ENCODE measurements at regions not wholly inside any gene's neighbourhood (a gene's known extent, or its start where the extent isn't known, plus 50 kb on each side); places are given as distances from the start of the nearest gene placed in this dataset.

DNA sequence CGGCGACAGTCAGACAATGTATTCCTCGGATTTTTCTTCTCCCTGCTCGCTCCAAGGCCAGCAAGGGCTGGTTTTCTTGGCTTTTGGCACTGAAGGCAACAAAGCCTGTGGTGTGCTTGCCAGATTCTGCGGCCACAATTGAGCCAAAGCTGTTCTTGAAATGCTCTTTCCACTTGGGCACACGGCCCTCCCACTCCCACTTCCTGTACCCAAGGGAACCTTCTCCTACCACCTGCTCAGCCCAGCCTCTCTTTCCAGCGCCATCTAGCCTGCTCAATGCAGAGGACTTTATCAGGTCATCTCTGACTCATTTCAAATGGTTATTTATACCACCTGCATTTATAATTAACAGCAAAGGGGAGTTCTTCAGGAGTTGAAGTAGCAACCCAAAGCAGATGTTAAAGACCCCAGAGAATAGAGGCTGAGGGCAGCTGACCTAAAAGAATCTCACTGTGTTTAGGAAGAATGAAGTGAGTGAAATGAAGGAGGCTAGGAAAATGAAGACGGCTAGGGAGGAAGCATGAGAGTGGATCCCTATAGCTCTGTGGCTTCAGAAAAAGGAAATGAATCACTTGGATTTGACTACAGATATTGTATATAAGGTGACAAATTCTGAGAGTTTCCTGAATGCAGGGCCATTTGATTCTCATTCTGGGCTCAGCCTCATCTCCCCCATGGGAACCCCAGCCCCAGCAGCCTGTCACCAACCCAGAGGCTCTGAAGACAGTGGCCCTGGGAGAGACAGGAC is 439.0 kb downstream of the ENC1 start:
- H3K4me3 ChIP-seq: no peak overlapping the region
- H2AFZ ChIP-seq (ENCODE audit: control insufficient read depth, low read depth, low read length): no peak overlapping the region
- intact Hi-C loops (cut with micrococcal nuclease; ENCODE audit: unreplicated experiment) (loop anchor here (2.0 kb wide), 1 partner anchor 431 kb away; no protein-coding TSS in a partner anchor), in situ Hi-C loops (cut with MboI) (no loop called here)
- ChIA-PET CTCF (interaction anchor here (3.6 kb wide), 1 partner anchor 11 kb away, joined by 15 read pairs; no protein-coding TSS in a partner anchor), RAD21 (ENCODE audit: unreplicated experiment) (no interaction called here), SMC1A (ENCODE audit: uncharacterized antibody, unreplicated experiment) (interaction anchor here (1.0 to 1.7 kb wide), 3 partner anchors 11 to 192 kb away, joined by 3 to 7 read pairs (median 6); no protein-coding TSS in a partner anchor), POLR2A (no interaction called here)
- DNase-seq (ENCODE audit: low read depth, low spot score) (peak; percentile 63), FAIRE-seq (no peak), ATAC-seq (peak; percentile 73)
- H3K9me3 ChIP-seq (replicated peaks; ENCODE audit: control insufficient read depth, insufficient read depth, low read length): no peaks in the 10 kb centered on the region; the same call in 2 of the 3 replicates
- peak overlapping the region; percentile 63 for H3K4me2 ChIP-seq (ENCODE audit: control insufficient read depth, insufficient read depth)
- H4K20me1 ChIP-seq (ENCODE audit: control insufficient read depth, insufficient read depth): no peaks in the 10 kb centered on the region
- 35% methylated on average over 8 of the region's 8 CpGs for WGBS (ENCODE audit: insufficient coverage, insufficient replicate concordance, low lambda C conversion rate, missing lambda C conversion rate)
- H3K4me1 ChIP-seq (ENCODE audit: control insufficient read depth, insufficient read depth, low read length): peaks cover 35% of the 10 kb centered on the region
- H3K9ac ChIP-seq (ENCODE audit: control insufficient read depth, insufficient read depth, low read length): no peak overlapping the region; the same call in 1 of the 2 replicates
- H3K27me3 ChIP-seq (replicated peaks in 1 of 2; ENCODE audit: control insufficient read depth in 2 of 2, insufficient read depth in 2 of 2, low read length in 1 of 2): no peaks in the 10 kb centered on the region
- no peaks in the 10 kb centered on the region for H3K36me3 ChIP-seq (ENCODE audit: control insufficient read depth in 2 of 2, insufficient read depth in 2 of 2, low read length in 1 of 2)
- H3K79me2 ChIP-seq (ENCODE audit: control insufficient read depth, insufficient read depth, low read length): no peaks in the 10 kb centered on the region
- H3K27ac ChIP-seq (ENCODE audit: control insufficient read depth, insufficient read depth): peak overlapping the region; percentile 28; the same call in 1 of the 2 replicates
- no TSS peak for BruUV-seq (replicated peaks)
- TF ChIP-seq ZZZ3 (IDR thresholded peaks at IDR 0.05; ENCODE audit: control insufficient read depth, insufficient read length, low read depth): no peak
- no peak for TF ChIP-seq BMI1 (IDR thresholded peaks at IDR 0.05; ENCODE audit: borderline replicate concordance)
- TF ChIP-seq ZBED1 (IDR thresholded peaks at IDR 0.05; ENCODE audit: borderline replicate concordance): no peak
- TF ChIP-seq MYB (IDR thresholded peaks at IDR 0.05; ENCODE audit: borderline replicate concordance, low read depth, low read length): no peak
- no peak for TF ChIP-seq ZNF217 (IDR thresholded peaks at IDR 0.05)
- no peak for TF ChIP-seq RAD21 (IDR thresholded peaks at IDR 0.05; ENCODE audit: insufficient read depth, low read depth, low read length)
- peak; percentile 87 for TF ChIP-seq MEF2B (IDR thresholded peaks at IDR 0.05; ENCODE audit: partially characterized antibody, poor library complexity, severe bottlenecking)
- TF ChIP-seq TCF12 (IDR thresholded peaks at IDR 0.05; ENCODE audit: low read depth, low read length): peak; percentile 34; the same call in 1 of the 2 replicates
- TF ChIP-seq TBL1XR1 (IDR thresholded peaks at IDR 0.05; ENCODE audit: low read depth, low read length): no peak
- TF ChIP-seq ASH2L (IDR thresholded peaks at IDR 0.05; ENCODE audit: borderline replicate concordance, low read depth): no peak
- no peak for TF ChIP-seq CHD2 (IDR thresholded peaks at IDR 0.05; ENCODE audit: borderline replicate concordance, low read depth, low read length)
- TF ChIP-seq CHD4 (IDR thresholded peaks at IDR 0.05): no peak
- peak; percentile 59 for TF ChIP-seq BCL11A (IDR thresholded peaks at IDR 0.05; ENCODE audit: low read depth, low read length)
- TF ChIP-seq, protein P1, sequence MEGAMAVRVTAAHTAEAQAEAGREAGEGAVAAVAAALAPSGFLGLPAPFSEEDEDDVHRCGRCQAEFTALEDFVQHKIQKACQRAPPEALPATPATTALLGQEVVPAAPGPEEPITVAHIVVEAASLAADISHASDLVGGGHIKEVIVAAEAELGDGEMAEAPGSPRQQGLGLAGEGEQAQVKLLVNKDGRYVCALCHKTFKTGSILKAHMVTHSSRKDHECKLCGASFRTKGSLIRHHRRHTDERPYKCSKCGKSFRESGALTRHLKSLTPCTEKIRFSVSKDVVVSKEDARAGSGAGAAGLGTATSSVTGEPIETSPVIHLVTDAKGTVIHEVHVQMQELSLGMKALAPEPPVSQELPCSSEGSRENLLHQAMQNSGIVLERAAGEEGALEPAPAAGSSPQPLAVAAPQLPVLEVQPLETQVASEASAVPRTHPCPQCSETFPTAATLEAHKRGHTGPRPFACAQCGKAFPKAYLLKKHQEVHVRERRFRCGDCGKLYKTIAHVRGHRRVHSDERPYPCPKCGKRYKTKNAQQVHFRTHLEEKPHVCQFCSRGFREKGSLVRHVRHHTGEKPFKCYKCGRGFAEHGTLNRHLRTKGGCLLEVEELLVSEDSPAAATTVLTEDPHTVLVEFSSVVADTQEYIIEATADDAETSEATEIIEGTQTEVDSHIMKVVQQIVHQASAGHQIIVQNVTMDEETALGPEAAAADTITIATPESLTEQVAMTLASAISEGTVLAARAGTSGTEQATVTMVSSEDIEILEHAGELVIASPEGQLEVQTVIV (IDR thresholded peaks at IDR 0.05; ENCODE audit: borderline replicate concordance, partially characterized antibody): no peak
- peak; percentile 32 for TF ChIP-seq RUNX3 (IDR thresholded peaks at IDR 0.05; ENCODE audit: low read length)
- TF ChIP-seq MTA2 (IDR thresholded peaks at IDR 0.05; ENCODE audit: low read depth): peak; percentile 70
- peak; percentile 8; the same call in 1 of the 2 replicates for TF ChIP-seq ATF7 (IDR thresholded peaks at IDR 0.05; ENCODE audit: low read depth)
- peak; percentile 58; the same call in 1 of the 2 replicates for TF ChIP-seq NFIC (IDR thresholded peaks at IDR 0.05; ENCODE audit: low read depth, low read length)
- no peak for TF ChIP-seq HDAC6 (IDR thresholded peaks at IDR 0.05; ENCODE audit: unreplicated experiment)
- TF ChIP-seq ZNF207 (IDR thresholded peaks at IDR 0.05; ENCODE audit: borderline replicate concordance): no peak
- peak; percentile 61 for TF ChIP-seq JUNB (IDR thresholded peaks at IDR 0.05)
- TF ChIP-seq POU2F2 (IDR thresholded peaks at IDR 0.05; ENCODE audit: borderline replicate concordance, low read depth, low read length): 0 out of 3 replicates have a peak, but pooled peaks have one; percentile 1
- TF ChIP-seq BHLHE40 (IDR thresholded peaks at IDR 0.05; ENCODE audit: borderline replicate concordance in 1 of 2, low read depth in 2 of 2, low read length in 1 of 2): no peak
- TF ChIP-seq EP300 (IDR thresholded peaks at IDR 0.05; ENCODE audit: borderline replicate concordance in 1 of 2, control insufficient read depth in 1 of 2, low read depth in 2 of 2, low read length in 2 of 2): 0 out of 4 replicates have a peak, but pooled peaks of 1 of the 2 experiments have one; percentile 18
